ENCODE measurements at regions not wholly inside any gene's neighbourhood (a gene's known extent, or its start where the extent isn't known, plus 50 kb on each side); places are given as distances from the start of the nearest gene placed in this dataset.

DNA sequence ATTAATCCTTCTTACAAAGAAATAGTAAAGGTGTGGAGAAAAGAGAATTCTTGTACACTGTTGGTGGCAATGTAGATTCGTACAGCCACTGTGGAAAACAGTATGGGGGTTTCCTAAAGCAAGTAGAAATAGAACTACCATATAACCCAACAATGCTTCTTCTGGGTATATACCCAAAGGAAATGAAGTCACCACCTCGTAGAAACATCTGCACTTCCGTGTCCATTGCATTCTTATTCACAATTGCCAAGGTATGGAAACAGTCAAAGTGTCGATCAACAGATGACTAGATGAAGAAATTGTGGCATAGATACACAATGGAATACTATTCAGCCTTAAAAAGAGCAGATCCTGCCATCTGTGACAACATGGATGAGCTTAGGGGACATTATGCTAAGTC, 93.4 kb upstream of the TGIF1 start:
- TF ChIP-seq, protein P1, sequence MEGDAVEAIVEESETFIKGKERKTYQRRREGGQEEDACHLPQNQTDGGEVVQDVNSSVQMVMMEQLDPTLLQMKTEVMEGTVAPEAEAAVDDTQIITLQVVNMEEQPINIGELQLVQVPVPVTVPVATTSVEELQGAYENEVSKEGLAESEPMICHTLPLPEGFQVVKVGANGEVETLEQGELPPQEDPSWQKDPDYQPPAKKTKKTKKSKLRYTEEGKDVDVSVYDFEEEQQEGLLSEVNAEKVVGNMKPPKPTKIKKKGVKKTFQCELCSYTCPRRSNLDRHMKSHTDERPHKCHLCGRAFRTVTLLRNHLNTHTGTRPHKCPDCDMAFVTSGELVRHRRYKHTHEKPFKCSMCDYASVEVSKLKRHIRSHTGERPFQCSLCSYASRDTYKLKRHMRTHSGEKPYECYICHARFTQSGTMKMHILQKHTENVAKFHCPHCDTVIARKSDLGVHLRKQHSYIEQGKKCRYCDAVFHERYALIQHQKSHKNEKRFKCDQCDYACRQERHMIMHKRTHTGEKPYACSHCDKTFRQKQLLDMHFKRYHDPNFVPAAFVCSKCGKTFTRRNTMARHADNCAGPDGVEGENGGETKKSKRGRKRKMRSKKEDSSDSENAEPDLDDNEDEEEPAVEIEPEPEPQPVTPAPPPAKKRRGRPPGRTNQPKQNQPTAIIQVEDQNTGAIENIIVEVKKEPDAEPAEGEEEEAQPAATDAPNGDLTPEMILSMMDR (conservative IDR thresholded peaks at IDR 0.05; ENCODE audit: low read depth, low read length) = no peak
- TF ChIP-seq EZH2phosphoT487 (IDR thresholded peaks at IDR 0.05; ENCODE audit: borderline replicate concordance, low read length) (no peak), EZH2 (IDR thresholded peaks at IDR 0.05; ENCODE audit: low read length, unreplicated experiment) (no peak)
